ENCODE measurements at regions not wholly inside any gene's neighbourhood (a gene's known extent, or its start where the extent isn't known, plus 50 kb on each side); places are given as distances from the start of the nearest gene placed in this dataset.
A peak's percentile ranks its signal among the peaks of the same experiment; 100 is the strongest.

- Histone ChIP-seq H3K4me3 (ENCODE audit: low read length in 2 of 2) (peak overlapping the region; percentile 79 to 94), H3K9ac (ENCODE audit: low read depth in 1 of 2, low read length in 2 of 2) (peak overlapping the region; percentile 80 to 88)
Observed at GRCh38 chr18:34977838-34978532, 63.2 kb upstream of the MAPRE2 start.

GRCh38 chr18:34978533-34978893 is 62.7 kb upstream of the MAPRE2 start:
- Histone ChIP-seq H3K36me3 (ENCODE audit: control insufficient read depth in 2 of 2, insufficient read depth in 2 of 2, low read length in 2 of 2) (no peaks in the 10 kb centered on the region), H3K9me3 (ENCODE audit: control insufficient read depth in 2 of 2, low read length in 2 of 2) (no peaks in the 10 kb centered on the region), H3K9ac (ENCODE audit: low read depth in 1 of 2, low read length in 2 of 2) (peak overlapping the region; percentile 80 to 88), H3K27me3 (ENCODE audit: control insufficient read depth in 2 of 2, insufficient read depth in 2 of 2, low read length in 2 of 2) (no peaks in the 10 kb centered on the region), H3K4me3 (ENCODE audit: low read length in 2 of 2) (peak overlapping the region; percentile 79 to 94), H3K27ac (ENCODE audit: low read depth in 2 of 2, low read length in 2 of 2) (peak overlapping the region; percentile 68 to 81), H3K4me1 (ENCODE audit: control insufficient read depth in 2 of 2, insufficient read depth in 2 of 2, low read length in 2 of 2) (peaks cover 3 to 29% of the 10 kb centered on the region in 2 donors)

More at GRCh38 chr18:34977838-34978532, 63.2 kb upstream of the MAPRE2 start:
- H3K27me3 ChIP-seq (ENCODE audit: control insufficient read depth in 2 of 2, insufficient read depth in 2 of 2, low read length in 2 of 2) = no peaks in the 10 kb centered on the region
- peaks cover 3 to 29% of the 10 kb centered on the region in 2 donors for H3K4me1 ChIP-seq (ENCODE audit: control insufficient read depth in 2 of 2, insufficient read depth in 2 of 2, low read length in 2 of 2)
- H3K9me3 ChIP-seq (ENCODE audit: control insufficient read depth in 2 of 2, low read length in 2 of 2) = no peaks in the 10 kb centered on the region
- H3K36me3 ChIP-seq (ENCODE audit: control insufficient read depth in 2 of 2, insufficient read depth in 2 of 2, low read length in 2 of 2) = no peaks in the 10 kb centered on the region
- peak overlapping the region; percentile 68 to 81 for H3K27ac ChIP-seq (ENCODE audit: low read depth in 2 of 2, low read length in 2 of 2)

GRCh38 chr18:34978953-34979608 is 62.1 kb upstream of the MAPRE2 start:
- Histone ChIP-seq H3K9me3 (ENCODE audit: control insufficient read depth in 2 of 2, low read length in 2 of 2) (no peaks in the 10 kb centered on the region), H3K27ac (ENCODE audit: low read depth in 2 of 2, low read length in 2 of 2) (peak overlapping the region; percentile 68 to 81), H3K36me3 (ENCODE audit: control insufficient read depth in 2 of 2, insufficient read depth in 2 of 2, low read length in 2 of 2) (no peaks in the 10 kb centered on the region), H3K4me3 (ENCODE audit: low read length in 2 of 2) (peak overlapping the region; percentile 79 to 94), H3K27me3 (ENCODE audit: control insufficient read depth in 2 of 2, insufficient read depth in 2 of 2, low read length in 2 of 2) (no peaks in the 10 kb centered on the region), H3K4me1 (ENCODE audit: control insufficient read depth in 2 of 2, insufficient read depth in 2 of 2, low read length in 2 of 2) (peaks cover 3 to 29% of the 10 kb centered on the region in 2 donors), H3K9ac (ENCODE audit: low read depth in 1 of 2, low read length in 2 of 2) (peak overlapping the region; percentile 80 to 88)

DNA sequence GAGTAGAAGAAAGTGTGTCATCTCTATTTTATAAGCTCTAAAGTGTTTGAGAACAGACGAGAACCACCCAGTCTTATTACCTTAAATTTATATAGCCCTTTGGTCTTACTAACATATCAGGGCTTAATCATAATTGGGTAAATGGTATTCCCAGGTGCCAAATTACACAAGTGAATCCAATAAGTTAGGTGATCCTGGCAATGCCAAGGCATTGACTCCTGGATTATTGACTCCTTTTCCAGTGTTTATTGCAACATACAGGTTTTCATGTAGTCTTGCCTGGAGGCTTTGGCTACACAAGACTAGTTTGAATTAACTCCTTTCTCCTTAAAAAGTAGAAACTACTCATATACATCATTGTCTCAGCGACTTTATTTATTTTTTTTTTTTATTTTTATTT is 59.7 kb upstream of the MAPRE2 start:
- H3K27me3 ChIP-seq (ENCODE audit: control insufficient read depth in 2 of 2, insufficient read depth in 2 of 2, low read length in 2 of 2) = no peaks in the 10 kb centered on the region
- peaks cover 3 to 23% of the 10 kb centered on the region in 2 donors for H3K4me1 ChIP-seq (ENCODE audit: control insufficient read depth in 2 of 2, insufficient read depth in 2 of 2, low read length in 2 of 2)
- no peak overlapping the region for H3K27ac ChIP-seq (ENCODE audit: low read depth in 2 of 2, low read length in 2 of 2)
- H3K9me3 ChIP-seq (ENCODE audit: control insufficient read depth in 2 of 2, low read length in 2 of 2) = no peaks in the 10 kb centered on the region
- no peak overlapping the region for H3K4me3 ChIP-seq (ENCODE audit: low read length in 2 of 2)
- H3K36me3 ChIP-seq (ENCODE audit: control insufficient read depth in 2 of 2, insufficient read depth in 2 of 2, low read length in 2 of 2) = no peaks in the 10 kb centered on the region
- H3K9ac ChIP-seq (ENCODE audit: low read depth in 1 of 2, low read length in 2 of 2) = no peak overlapping the region

GRCh38 chr18:34985963-34986362 is 55.2 kb upstream of the MAPRE2 start:
- H3K4me1 ChIP-seq (ENCODE audit: control insufficient read depth in 2 of 2, insufficient read depth in 2 of 2, low read length in 2 of 2) = no peaks in the 10 kb centered on the region
- no peak overlapping the region for H3K4me3 ChIP-seq (ENCODE audit: low read length in 2 of 2)
- H3K27me3 ChIP-seq (ENCODE audit: control insufficient read depth in 2 of 2, insufficient read depth in 2 of 2, low read length in 2 of 2) = no peaks in the 10 kb centered on the region
- no peaks in the 10 kb centered on the region for H3K36me3 ChIP-seq (ENCODE audit: control insufficient read depth in 2 of 2, insufficient read depth in 2 of 2, low read length in 2 of 2)
- no peak overlapping the region for H3K27ac ChIP-seq (ENCODE audit: low read depth in 2 of 2, low read length in 2 of 2)
- no peak overlapping the region for H3K9ac ChIP-seq (ENCODE audit: low read depth in 1 of 2, low read length in 2 of 2)
- no peaks in the 10 kb centered on the region for H3K9me3 ChIP-seq (ENCODE audit: control insufficient read depth in 2 of 2, low read length in 2 of 2)

GRCh38 chr18:34990597-34990996 is 50.6 kb upstream of the MAPRE2 start:
- Histone ChIP-seq H3K4me1 (ENCODE audit: control insufficient read depth in 2 of 2, insufficient read depth in 2 of 2, low read length in 2 of 2) (no peaks in the 10 kb centered on the region), H3K9me3 (ENCODE audit: control insufficient read depth in 2 of 2, low read length in 2 of 2) (no peaks in the 10 kb centered on the region), H3K9ac (ENCODE audit: low read depth in 1 of 2, low read length in 2 of 2) (no peak overlapping the region), H3K36me3 (ENCODE audit: control insufficient read depth in 2 of 2, insufficient read depth in 2 of 2, low read length in 2 of 2) (peaks cover 0 to 4% of the 10 kb centered on the region in 2 donors), H3K4me3 (ENCODE audit: low read length in 2 of 2) (no peak overlapping the region), H3K27me3 (ENCODE audit: control insufficient read depth in 2 of 2, insufficient read depth in 2 of 2, low read length in 2 of 2) (no peaks in the 10 kb centered on the region), H3K27ac (ENCODE audit: low read depth in 2 of 2, low read length in 2 of 2) (no peak overlapping the region)

DNA sequence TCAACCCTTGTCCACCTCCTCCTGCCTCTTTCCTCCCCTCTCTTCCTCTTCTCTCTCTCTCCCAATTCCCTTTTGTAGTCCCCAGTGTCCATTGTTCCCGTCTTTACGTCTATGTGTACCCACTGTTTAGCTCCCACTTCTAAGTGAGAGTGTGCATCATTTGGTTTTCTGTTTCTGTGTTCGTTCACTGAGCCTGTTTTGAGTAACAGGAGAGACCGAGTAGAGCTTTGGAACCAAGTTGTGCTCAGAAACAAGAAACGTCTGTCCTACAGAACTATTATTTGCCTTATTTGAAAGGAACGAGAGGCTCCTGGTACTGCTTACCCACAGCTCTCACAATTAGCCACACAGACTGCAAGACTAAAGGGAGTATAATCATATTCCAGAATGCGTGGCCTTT is 50.1 kb upstream of the MAPRE2 start:
- Histone ChIP-seq H3K9ac (ENCODE audit: low read depth in 1 of 2, low read length in 2 of 2) (no peak overlapping the region), H3K4me3 (ENCODE audit: low read length in 2 of 2) (no peak overlapping the region), H3K36me3 (ENCODE audit: control insufficient read depth in 2 of 2, insufficient read depth in 2 of 2, low read length in 2 of 2) (peaks cover 0 to 6% of the 10 kb centered on the region in 2 donors)

More for the DNA sequence above, 50.1 kb upstream of the MAPRE2 start:
- Histone ChIP-seq H3K27me3 (ENCODE audit: control insufficient read depth in 2 of 2, insufficient read depth in 2 of 2, low read length in 2 of 2) (no peaks in the 10 kb centered on the region), H3K9me3 (ENCODE audit: control insufficient read depth in 2 of 2, low read length in 2 of 2) (no peaks in the 10 kb centered on the region), H3K27ac (ENCODE audit: low read depth in 2 of 2, low read length in 2 of 2) (no peak overlapping the region), H3K4me1 (ENCODE audit: control insufficient read depth in 2 of 2, insufficient read depth in 2 of 2, low read length in 2 of 2) (no peaks in the 10 kb centered on the region)
